RWPE2 (cell line): ENCODE measurements at regions not wholly inside any gene's neighbourhood (a gene's known extent, or its start where the extent isn't known, plus 50 kb on each side); places are given as distances from the start of the nearest gene placed in this dataset.

Experiments used
- ATAC-seq: fragments of 200-7000 bp; cut with Tn5 transposase; 3 replicates; pipeline ENCODE4 v1.9.1; 2021; ENCODE audit warnings: low read depth
- DNase-seq: peaks from one replicate; pipeline ENCODE4 v3.0.0-alpha.2; 2020; ENCODE audit warnings: low spot score
- H3K27ac ChIP-seq: fragments of 450-650 bp; 2 replicates; pipeline ENCODE4 v1.5.1; 2017; ENCODE audit warnings: mild to moderate bottlenecking; ENCODE audit not compliant: poor library complexity, severe bottlenecking
- H3K27me3 ChIP-seq: fragments of 250-450 bp; sonication (Bioruptor Pico); 2 replicates; pipeline ENCODE4 v1.5.1; 2021; ENCODE audit warnings: mild to moderate bottlenecking, moderate library complexity; ENCODE audit not compliant: insufficient read depth, poor library complexity, severe bottlenecking
- H3K36me3 ChIP-seq: fragments of 250-450 bp; sonication (Bioruptor Pico); 2 replicates; pipeline ENCODE4 v1.5.1; 2020; ENCODE audit warnings: low read depth, mild to moderate bottlenecking, moderate library complexity
- H3K4me1 ChIP-seq: fragments of 250-450 bp; sonication (Bioruptor Pico); 2 replicates; pipeline ENCODE4 v1.5.1; 2021; ENCODE audit warnings: mild to moderate bottlenecking, moderate library complexity; ENCODE audit not compliant: insufficient read depth, poor library complexity, severe bottlenecking
- H3K4me3 ChIP-seq: fragments of 250-450 bp; sonication (Bioruptor Pico); 2 replicates; pipeline ENCODE4 v1.5.1; 2021; ENCODE audit warnings: mild to moderate bottlenecking, moderate library complexity; ENCODE audit not compliant: severe bottlenecking
- H3K9me3 ChIP-seq: fragments of 250-450 bp; sonication (Bioruptor Pico); 2 replicates; pipeline ENCODE4 v1.5.1; 2021; ENCODE audit warnings: mild to moderate bottlenecking, moderate library complexity; ENCODE audit not compliant: severe bottlenecking
- CTCF ChIP-seq: fragments of 450-650 bp; IDR thresholded peaks from one replicate; pipeline ENCODE4 v1.5.1; 2017; ENCODE audit warnings: mild to moderate bottlenecking, moderate library complexity; ENCODE audit not compliant: poor library complexity, severe bottlenecking

- no peaks in the 10 kb centered on the region for H3K36me3 ChIP-seq
- no peak overlapping the region for H3K27ac ChIP-seq
- no peak overlapping the region for H3K4me3 ChIP-seq
- no peaks in the 10 kb centered on the region for H3K27me3 ChIP-seq
- no peak for TF ChIP-seq CTCF
- H3K4me1 ChIP-seq, result no peaks in the 10 kb centered on the region
- H3K9me3 ChIP-seq, result no peaks in the 10 kb centered on the region
- ATAC-seq (no peak), DNase-seq (no peak)
These were observed 115.3 kb downstream of the NOG start for GRCh38 chr17:56708670-56709410.

DNA sequence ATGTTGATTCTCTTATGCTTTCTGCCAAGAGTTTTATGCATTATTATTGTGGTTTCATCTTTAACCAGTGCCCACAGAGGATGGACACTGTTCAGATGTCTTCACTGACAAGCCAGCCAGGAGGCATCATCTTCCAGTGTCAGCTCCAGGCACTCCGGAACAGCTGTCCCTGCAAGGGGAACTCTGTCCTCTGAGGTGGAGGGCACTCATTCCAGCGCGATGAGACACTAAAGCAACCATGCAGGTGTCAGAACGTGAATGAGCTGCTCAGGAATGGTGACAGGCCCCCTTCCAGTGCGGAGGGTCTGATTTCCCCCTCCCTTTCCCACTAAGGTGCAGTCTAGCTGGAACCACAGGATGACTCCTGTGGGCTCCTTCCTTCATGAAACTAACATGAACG is 117.5 kb downstream of the NOG start:
- no peaks in the 10 kb centered on the region for H3K4me1 ChIP-seq
- no peak overlapping the region for H3K4me3 ChIP-seq
- no peaks in the 10 kb centered on the region for H3K36me3 ChIP-seq
- no peak overlapping the region for H3K27ac ChIP-seq
- H3K27me3 ChIP-seq, result no peaks in the 10 kb centered on the region
- TF ChIP-seq CTCF, result no peak
- H3K9me3 ChIP-seq, result no peaks in the 10 kb centered on the region
- no peak for DNase-seq
- ATAC-seq, result no peak

DNA sequence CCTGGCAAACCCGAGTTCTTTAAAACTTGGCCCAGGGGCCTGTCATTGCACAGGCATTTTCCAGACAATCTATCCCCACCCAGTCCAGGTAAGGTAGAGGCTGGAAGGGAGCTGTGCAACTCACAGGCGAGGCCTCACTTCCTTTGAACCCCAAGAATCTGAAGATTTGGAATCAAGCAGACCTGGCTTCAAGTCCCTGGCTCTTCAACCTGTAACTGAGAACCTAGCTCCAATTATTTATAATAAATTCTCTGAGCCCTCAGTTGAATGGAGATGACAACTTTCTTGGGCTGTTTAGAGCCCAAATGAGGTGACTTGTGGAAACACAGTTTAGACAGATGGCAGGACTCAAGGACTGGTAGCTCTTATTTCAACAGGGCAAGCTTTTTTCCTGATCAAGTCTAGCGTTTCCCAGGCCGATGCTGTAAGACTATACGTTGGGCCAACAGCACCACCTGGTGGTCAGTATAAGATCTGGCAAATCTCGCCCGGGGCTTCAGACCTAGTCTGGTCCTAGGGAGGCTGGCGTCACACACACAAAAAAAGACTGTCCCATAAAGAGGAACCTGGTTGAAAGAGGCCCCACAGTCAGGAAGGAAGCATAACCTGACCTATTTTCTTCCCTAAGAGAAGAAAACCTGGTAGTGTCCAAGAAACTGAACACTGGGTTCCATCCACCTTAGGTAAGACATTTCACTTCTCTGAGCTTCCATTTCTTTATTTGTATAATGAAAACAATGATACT is 117.9 kb downstream of the C17orf67 start:
- ATAC-seq, result peak; percentile 93
- Histone ChIP-seq H3K4me1 (peaks cover 9% of the 10 kb centered on the region), H3K27me3 (no peaks in the 10 kb centered on the region), H3K27ac (no peak overlapping the region), H3K9me3 (no peaks in the 10 kb centered on the region), H3K36me3 (no peaks in the 10 kb centered on the region), H3K4me3 (no peak overlapping the region)
- peak; percentile 81 for TF ChIP-seq CTCF
- peak; percentile 75 for DNase-seq

DNA sequence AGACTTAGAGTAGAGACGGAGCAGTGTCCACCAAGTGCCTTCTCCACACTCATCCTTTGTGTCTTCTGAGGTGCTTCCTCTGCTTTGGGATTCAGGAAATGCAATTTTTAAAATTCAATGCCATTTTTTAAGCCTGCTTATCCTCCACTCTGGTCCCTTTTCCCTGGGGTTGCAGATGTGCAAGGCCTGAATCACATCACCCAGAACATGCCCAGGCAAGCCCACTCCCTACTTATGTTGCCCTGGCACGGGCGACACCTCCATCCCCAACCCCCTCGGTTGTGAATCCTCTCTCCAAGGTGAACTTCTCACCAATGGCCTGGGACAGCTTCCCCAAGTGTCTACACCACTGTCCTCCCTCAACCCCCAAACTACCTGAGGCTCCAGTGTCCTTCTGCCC is 116.2 kb downstream of the C17orf67 start:
- ATAC-seq (peak; percentile 69; the same call in 2 of the 3 replicates), DNase-seq (no peak)
- H3K27ac ChIP-seq, result no peak overlapping the region

More for the DNA sequence above, 116.2 kb downstream of the C17orf67 start:
- H3K36me3 ChIP-seq, result no peaks in the 10 kb centered on the region
- no peaks in the 10 kb centered on the region for H3K27me3 ChIP-seq
- H3K4me3 ChIP-seq, result no peak overlapping the region
- no peak for TF ChIP-seq CTCF
- H3K9me3 ChIP-seq, result no peaks in the 10 kb centered on the region
- H3K4me1 ChIP-seq, result peaks cover 9% of the 10 kb centered on the region
